ENCODE measurements at regions not wholly inside any gene's neighbourhood (a gene's known extent, or its start where the extent isn't known, plus 50 kb on each side); places are given as distances from the start of the nearest gene placed in this dataset.
A peak's percentile ranks its signal among the peaks of the same experiment; 100 is the strongest.

DNA sequence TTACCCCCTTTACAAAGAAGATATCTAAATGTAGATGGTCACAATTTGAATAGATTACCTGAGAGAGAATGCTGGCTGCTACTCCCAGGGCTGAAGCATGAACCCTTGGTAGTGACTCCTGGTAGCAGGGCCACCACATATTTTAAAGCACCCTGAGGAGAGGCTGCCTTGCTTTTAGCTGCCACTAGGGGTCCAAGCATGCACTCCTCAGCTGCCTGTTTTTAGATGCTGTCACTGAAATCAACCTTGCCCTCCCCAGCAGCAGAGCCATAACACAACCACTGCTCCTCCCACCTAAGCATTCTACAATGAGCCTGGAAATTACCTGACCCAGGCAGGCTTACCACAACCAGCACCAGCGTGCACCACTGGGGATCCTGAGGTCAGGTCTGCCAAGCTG lies 850.9 kb downstream of the FAM133A start:
- no peak overlapping the region for H3K4me3 ChIP-seq (ENCODE audit: low read length)
- no peak for TF ChIP-seq CTCF (conservative IDR thresholded peaks at IDR 0.05; ENCODE audit: low read depth, low read length)
- DNase-seq (ENCODE audit: low read depth), result no peak

GRCh38 chrX:94545722-94546121 lies 871.7 kb downstream of the FAM133A start:
- DNase-seq (ENCODE audit: low read depth), result no peak
- no peak for TF ChIP-seq CTCF (conservative IDR thresholded peaks at IDR 0.05; ENCODE audit: low read depth, low read length)
- H3K4me3 ChIP-seq (ENCODE audit: low read length), result no peak overlapping the region

- no peak for TF ChIP-seq CTCF (conservative IDR thresholded peaks at IDR 0.05; ENCODE audit: low read depth, low read length)
- DNase-seq (ENCODE audit: low read depth), result no peak
- no peak overlapping the region for H3K4me3 ChIP-seq (ENCODE audit: low read length)
Measured at GRCh38 chrX:94551831-94552230, 877.8 kb downstream of the FAM133A start.

GRCh38 chrX:94560930-94561329 lies 886.9 kb downstream of the FAM133A start:
- no peak overlapping the region for H3K4me3 ChIP-seq (ENCODE audit: low read length)
- DNase-seq (ENCODE audit: low read depth), result no peak
- no peak for TF ChIP-seq CTCF (conservative IDR thresholded peaks at IDR 0.05; ENCODE audit: low read depth, low read length)

DNA sequence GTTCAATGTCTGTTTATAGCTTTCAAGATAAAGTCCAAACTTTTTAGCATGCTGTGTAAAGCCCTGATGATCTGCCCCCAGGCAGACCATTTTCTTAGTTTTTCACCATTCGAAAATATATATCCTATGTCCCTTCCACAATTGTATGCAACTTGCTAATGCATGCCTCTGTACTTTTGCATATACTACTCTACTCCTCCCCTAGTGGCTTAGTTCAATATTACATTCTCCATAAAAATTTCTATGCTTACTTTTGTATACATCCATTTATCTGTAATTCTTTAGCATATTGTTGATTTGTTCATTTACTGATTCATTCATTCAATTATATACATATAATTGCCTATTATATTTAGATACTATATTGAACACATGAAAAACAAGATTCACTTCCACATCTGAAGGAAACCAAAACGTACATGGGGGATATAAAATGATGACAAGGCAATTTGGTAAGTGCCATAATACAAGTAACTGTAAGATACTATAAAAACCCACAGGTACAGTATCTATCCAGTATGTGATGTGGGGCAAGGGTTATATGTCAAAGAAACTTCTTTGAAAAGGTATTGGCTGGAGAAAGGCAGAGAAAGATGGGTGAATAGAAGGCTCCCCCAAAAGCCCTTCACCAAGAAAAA lies 902.5 kb downstream of the FAM133A start:
- H3K4me3 ChIP-seq (ENCODE audit: low read length), result no peak overlapping the region
- peak; percentile 9 for TF ChIP-seq CTCF (conservative IDR thresholded peaks at IDR 0.05; ENCODE audit: low read depth, low read length)
- no peak for DNase-seq (ENCODE audit: low read depth)

GRCh38 chrX:94600077-94600476 lies 926.1 kb downstream of the FAM133A start:
- no peak for TF ChIP-seq CTCF (conservative IDR thresholded peaks at IDR 0.05; ENCODE audit: low read depth, low read length)

GRCh38 chrX:94612140-94612539 lies 938.1 kb downstream of the FAM133A start:
- DNase-seq (ENCODE audit: low read depth), result no peak
- no peak overlapping the region for H3K4me3 ChIP-seq (ENCODE audit: low read length)
- no peak for TF ChIP-seq CTCF (conservative IDR thresholded peaks at IDR 0.05; ENCODE audit: low read depth, low read length)

More at GRCh38 chrX:94600077-94600476, 926.1 kb downstream of the FAM133A start:
- no peak overlapping the region for H3K4me3 ChIP-seq (ENCODE audit: low read length)
- no peak for DNase-seq (ENCODE audit: low read depth)

All from retinal pigment epithelial cell (primary cell).